HCT116 (cell line): ENCODE measurements at regions not wholly inside any gene's neighbourhood (a gene's known extent, or its start where the extent isn't known, plus 50 kb on each side); places are given as distances from the start of the nearest gene placed in this dataset.

Source experiments
- ATAC-seq: fragments of 200-7000 bp; cut with Tn5 transposase; 2 replicates; pipeline ENCODE4 v1.9.1; 2020; ENCODE audit warnings: mild to moderate bottlenecking, moderate library complexity
- BruUV-seq: library from RNA; stranded (reverse); fragments of 400-500 nt; replicated peaks from 2 replicates; lab custom pipeline; 2021; lab: Mats Ljungman, UMichigan
- CTCF ChIA-PET: fragments of 300-600 bp; sonication (Branson Sonifier 250); formaldehyde crosslinking; loops from one replicate; lab custom pipeline; 2021; ENCODE audit warnings: antibody characterized with exemption; lab: Charles Lee
- POLR2A ChIA-PET: fragments of 300-600, 350-600 bp; sonication (Branson Sonifier 250); formaldehyde crosslinking; loops from one replicate; lab custom pipeline; 2021; ENCODE audit warnings: antibody characterized with exemption; lab: Charles Lee
- RAD21 ChIA-PET, 2 experiments: fragments of 300-600 bp; sonication (Branson Sonifier 250); formaldehyde crosslinking; loops; one replicate each; lab custom pipeline; 2023; ENCODE audit warnings: low total read pairs in 2 of 2; ENCODE audit not compliant: uncharacterized antibody in 2 of 2, unreplicated experiment in 2 of 2, low non-redundant PET in 1 of 2; lab: Charles Lee
- DNase-seq: peaks from one replicate; pipeline ENCODE4 v3.0.0-alpha.2; 2010; ENCODE audit warnings: low read depth, low spot score
- H2AFZ ChIP-seq: fragments of 200-600 bp; shearing (Covaris generic), sonication (generic); 2 replicates; pipeline ENCODE4 v1.6.1; 2017; ENCODE audit warnings: low read depth, mixed run types, mixed read lengths, antibody characterized with exemption, low read length; ENCODE audit not compliant: poor library complexity, severe bottlenecking
- H3K27ac ChIP-seq: 2 replicates; pipeline ENCODE4 v1.5.1; 2012; ENCODE audit warnings: low read depth, low read length
- H3K27me3 ChIP-seq: fragments of 200-600 bp; sonication (generic); 2 replicates; pipeline ENCODE4 v1.6.1; 2016; ENCODE audit warnings: mixed run types, low read length, mixed read lengths; ENCODE audit not compliant: insufficient read depth
- H3K36me3 ChIP-seq, 2 experiments: fragments of 200-500 bp in 1 of 2; fragments of 200-600 bp in 1 of 2; sonication (Bioruptor generic) in 1 of 2; sonication (generic) in 1 of 2; 2 replicates each; pipeline versions ENCODE4 v1.5.1 to v1.6.1; 2014 to 2016; ENCODE audit warnings: low read length in 2 of 2, inconsistent platforms in 1 of 2, mixed read lengths in 1 of 2, mixed run types in 1 of 2; ENCODE audit not compliant: insufficient read depth in 2 of 2, control insufficient read depth in 1 of 2
- H3K4me1 ChIP-seq, 2 experiments: fragments of 200-600 bp in 1 of 2; sonication (generic) in 1 of 2; 2 replicates each; pipeline versions ENCODE4 v1.5.1 to v1.6.1; 2012 to 2017; ENCODE audit warnings: low read length in 2 of 2, inconsistent platforms in 1 of 2, mild to moderate bottlenecking in 1 of 2, mixed read lengths in 1 of 2, mixed run types in 1 of 2, moderate library complexity in 1 of 2; ENCODE audit not compliant: insufficient read depth in 2 of 2, control insufficient read depth in 1 of 2
- H3K4me2 ChIP-seq: fragments of 200-600 bp; sonication (generic); 2 replicates; pipeline ENCODE4 v1.6.1; 2017; ENCODE audit warnings: mixed run types, low read length, mixed read lengths
- H3K4me3 ChIP-seq, 2 experiments: fragments of 200-600 bp in 1 of 2; sonication (generic) in 1 of 2; replicated peaks in 1 of 2; 2 replicates each; pipeline ENCODE4 v1.5.1; 2011 to 2016; ENCODE audit warnings: low read length in 2 of 2, control low read depth in 1 of 2, low read depth in 1 of 2, mild to moderate bottlenecking in 1 of 2, mixed read lengths in 1 of 2, mixed run types in 1 of 2
- H3K79me2 ChIP-seq: fragments of 200-600 bp; sonication (generic); 2 replicates; pipeline ENCODE4 v1.6.1; 2017; ENCODE audit warnings: mild to moderate bottlenecking, mixed run types, low read length, moderate library complexity, mixed read lengths; ENCODE audit not compliant: insufficient read depth
- H3K9ac ChIP-seq: fragments of 200-600 bp; sonication (generic); 2 replicates; pipeline ENCODE4 v1.6.1; 2016; ENCODE audit warnings: low read length, mixed read lengths
- H3K9me2 ChIP-seq: fragments of 200-600 bp; sonication (generic), shearing (Covaris generic); 2 replicates; pipeline ENCODE4 v1.6.1; 2017; ENCODE audit warnings: mixed run types, mild to moderate bottlenecking, moderate library complexity; ENCODE audit not compliant: insufficient read depth
- H3K9me3 ChIP-seq, 2 experiments: fragments of 200-500 bp in 1 of 2; fragments of 200-600 bp in 1 of 2; sonication (Bioruptor generic) in 1 of 2; sonication (generic) in 1 of 2; 2 replicates each; pipeline ENCODE4 v1.6.1; 2014 to 2017; ENCODE audit warnings: low read length in 2 of 2, mixed read lengths in 2 of 2, inconsistent platforms in 1 of 2, low read depth in 1 of 2, mild to moderate bottlenecking in 1 of 2, mixed run types in 1 of 2, moderate library complexity in 1 of 2; ENCODE audit not compliant: control insufficient read depth in 1 of 2, insufficient read depth in 1 of 2
- H4K20me1 ChIP-seq: fragments of 200-600 bp; sonication (generic), shearing (Covaris generic); 2 replicates; pipeline ENCODE4 v1.6.1; 2017; ENCODE audit warnings: mixed run types, mild to moderate bottlenecking, moderate library complexity; ENCODE audit not compliant: insufficient read depth
- CBX3 ChIP-seq: IDR thresholded peaks from 2 replicates; pipeline ENCODE4 v1.6.1; 2012; ENCODE audit warnings: low read depth
- CEBPB ChIP-seq: IDR thresholded peaks from 2 replicates; pipeline ENCODE4 v1.6.1; 2012; ENCODE audit warnings: low read depth
- EGR1 ChIP-seq: IDR thresholded peaks from 2 replicates; pipeline ENCODE4 v1.6.1; 2012; ENCODE audit warnings: low read depth
- ELF1 ChIP-seq: IDR thresholded peaks from 2 replicates; pipeline ENCODE4 v1.6.1; 2012; ENCODE audit warnings: low read depth, borderline replicate concordance
- EZH2 ChIP-seq: fragments of 200-600 bp; sonication (generic); IDR thresholded peaks from 2 replicates; pipeline ENCODE4 v1.6.1; 2017; ENCODE audit warnings: antibody characterized with exemption, mixed run types
- EZH2phosphoT487 ChIP-seq: fragments of 200-600 bp; IDR thresholded peaks from 2 replicates; pipeline ENCODE4 v1.6.1; 2018; ENCODE audit warnings: antibody characterized with exemption, borderline replicate concordance
- FOSL1 ChIP-seq: IDR thresholded peaks from 2 replicates; pipeline ENCODE4 v1.6.1; 2012; ENCODE audit warnings: low read depth
- RAD21 ChIP-seq: IDR thresholded peaks from 2 replicates; pipeline ENCODE4 v1.6.1; 2012; ENCODE audit warnings: low read depth, mild to moderate bottlenecking
- REST ChIP-seq: IDR thresholded peaks from 2 replicates; pipeline ENCODE4 v1.6.1; 2012; ENCODE audit warnings: low read depth
- SP1 ChIP-seq: IDR thresholded peaks from 2 replicates; pipeline ENCODE4 v1.6.1; 2012; ENCODE audit warnings: low read depth
- intact Hi-C: fragments of 100-400 bp; cut with micrococcal nuclease; formaldehyde crosslinking; loops from 2 replicates; pipeline ENCODE4 v1.10.0; 2022
- TF ChIP-seq, protein P1 (sequence below), 3 experiments: fragments of 200-600 bp in 1 of 3; sonication (generic) in 1 of 3; IDR thresholded peaks in 2 of 3; conservative IDR thresholded peaks in 1 of 3; 2 replicates each; pipeline ENCODE4 v1.5.1; 2012 to 2017; ENCODE audit warnings: low read depth in 2 of 3, low read length in 2 of 3, antibody characterized with exemption in 1 of 3, borderline replicate concordance in 1 of 3, control low read depth in 1 of 3, mild to moderate bottlenecking in 1 of 3, mixed read lengths in 1 of 3, mixed run types in 1 of 3, moderate library complexity in 1 of 3; ENCODE audit not compliant: insufficient read depth in 1 of 3

- RAD21 ChIA-PET = no interaction called here
Measured at GRCh38 chr2:60608679-60609078, 55.2 kb upstream of the BCL11A start.

More at GRCh38 chr2:60608679-60609078, 55.2 kb upstream of the BCL11A start:
- Histone ChIP-seq H3K9ac (no peak overlapping the region), H3K27ac (no peak overlapping the region), H2AFZ (no peak overlapping the region), H4K20me1 (no peaks in the 10 kb centered on the region), H3K9me3 (no peaks in the 10 kb centered on the region), H3K9me2 (no peaks in the 10 kb centered on the region), H3K27me3 (peaks cover 6% of the 10 kb centered on the region; the same call in 1 of the 2 replicates), H3K79me2 (no peaks in the 10 kb centered on the region), H3K4me3 (no peak overlapping the region), H3K4me1 (no peaks in the 10 kb centered on the region), H3K36me3 (no peaks in the 10 kb centered on the region), H3K4me2 (no peak overlapping the region)
- ChIA-PET CTCF (no interaction called here), POLR2A (no interaction called here)
- ATAC-seq (no peak), DNase-seq (no peak)
- intact Hi-C loops = no loop called here
- TF ChIP-seq EZH2 (no peak), SP1 (no peak), EZH2phosphoT487 (no peak), REST (no peak), CEBPB (no peak), EGR1 (no peak), RAD21 (no peak), ELF1 (no peak), CBX3 (no peak), FOSL1 (no peak)
- TF ChIP-seq, protein P1, sequence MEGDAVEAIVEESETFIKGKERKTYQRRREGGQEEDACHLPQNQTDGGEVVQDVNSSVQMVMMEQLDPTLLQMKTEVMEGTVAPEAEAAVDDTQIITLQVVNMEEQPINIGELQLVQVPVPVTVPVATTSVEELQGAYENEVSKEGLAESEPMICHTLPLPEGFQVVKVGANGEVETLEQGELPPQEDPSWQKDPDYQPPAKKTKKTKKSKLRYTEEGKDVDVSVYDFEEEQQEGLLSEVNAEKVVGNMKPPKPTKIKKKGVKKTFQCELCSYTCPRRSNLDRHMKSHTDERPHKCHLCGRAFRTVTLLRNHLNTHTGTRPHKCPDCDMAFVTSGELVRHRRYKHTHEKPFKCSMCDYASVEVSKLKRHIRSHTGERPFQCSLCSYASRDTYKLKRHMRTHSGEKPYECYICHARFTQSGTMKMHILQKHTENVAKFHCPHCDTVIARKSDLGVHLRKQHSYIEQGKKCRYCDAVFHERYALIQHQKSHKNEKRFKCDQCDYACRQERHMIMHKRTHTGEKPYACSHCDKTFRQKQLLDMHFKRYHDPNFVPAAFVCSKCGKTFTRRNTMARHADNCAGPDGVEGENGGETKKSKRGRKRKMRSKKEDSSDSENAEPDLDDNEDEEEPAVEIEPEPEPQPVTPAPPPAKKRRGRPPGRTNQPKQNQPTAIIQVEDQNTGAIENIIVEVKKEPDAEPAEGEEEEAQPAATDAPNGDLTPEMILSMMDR (IDR thresholded peaks at IDR 0.05 in 2 of 3, conservative IDR thresholded peaks at IDR 0.05 in 1 of 3; ENCODE audit: borderline replicate concordance in 1 of 3, insufficient read depth in 1 of 3, low read depth in 2 of 3, low read length in 2 of 3) = no peak
- no TSS peak for BruUV-seq
